ENCODE measurements at regions not wholly inside any gene's neighbourhood (a gene's known extent, or its start where the extent isn't known, plus 50 kb on each side); places are given as distances from the start of the nearest gene placed in this dataset.
"Not testable (repeated sequence)": the region's sequence is repeated elsewhere in the genome, so short reads cannot be mapped to it uniquely, and the experiment has no call there.

- ATAC-seq (ENCODE audit: low read depth in 2 of 2) = no peak
- Mint-ChIP-seq H3K27me3 (peaks cover 4% of the 10 kb centered on the region), H3K9me3 (peaks cover 0 to 19% (median 10%) of the 10 kb centered on the region in 7 donors), H3K36me3 (no peaks in the 10 kb centered on the region), H3K27ac (no peak overlapping the region), H3K4me3 (no peak overlapping the region), H3K4me1 (no peaks in the 10 kb centered on the region)
- Histone ChIP-seq H3K4me1 (ENCODE audit: control insufficient read depth, insufficient read depth, low read length, poor library complexity, severe bottlenecking) (no peaks in the 10 kb centered on the region), H3K36me3 (ENCODE audit: control insufficient read depth, insufficient read depth, low read length) (no peaks in the 10 kb centered on the region), H3K27ac (ENCODE audit: insufficient read depth, low read length, poor library complexity, severe bottlenecking) (no peak overlapping the region), H3K27me3 (ENCODE audit: control insufficient read depth, insufficient read depth, low read length) (peaks cover 1% of the 10 kb centered on the region), H3K4me3 (ENCODE audit: low read depth, low read length) (no peak overlapping the region), H3K9me3 (ENCODE audit: control insufficient read depth in 2 of 2, low read length in 2 of 2) (peaks cover 7 to 8% of the 10 kb centered on the region in 2 experiments)
- DNase-seq = no peak
Observed at GRCh38 chr16:17914168-17914567, 422.4 kb downstream of the NPIPA8 start.

GRCh38 chr16:17911578-17911977 lies 425.0 kb downstream of the NPIPA8 start:
- not testable (repeated sequence) for H3K4me3 ChIP-seq (ENCODE audit: low read depth, low read length); H3K36me3 ChIP-seq (ENCODE audit: control insufficient read depth, insufficient read depth, low read length); H3K4me3 Mint-ChIP-seq; H3K27ac ChIP-seq (ENCODE audit: insufficient read depth, low read length, poor library complexity, severe bottlenecking); ATAC-seq (ENCODE audit: low read depth in 2 of 2); H3K27me3 Mint-ChIP-seq; H3K4me1 ChIP-seq (ENCODE audit: control insufficient read depth, insufficient read depth, low read length, poor library complexity, severe bottlenecking); H3K9me3 ChIP-seq (ENCODE audit: control insufficient read depth in 2 of 2, low read length in 2 of 2); H3K4me1 Mint-ChIP-seq; H3K27ac Mint-ChIP-seq; H3K27me3 ChIP-seq (ENCODE audit: control insufficient read depth, insufficient read depth, low read length); H3K36me3 Mint-ChIP-seq; DNase-seq
- peaks cover 0 to 24% (median 11%) of the 10 kb centered on the region in 7 donors for H3K9me3 Mint-ChIP-seq

- not testable (repeated sequence) for H3K4me1 ChIP-seq (ENCODE audit: control insufficient read depth, insufficient read depth, low read length, poor library complexity, severe bottlenecking); DNase-seq; H3K4me3 ChIP-seq (ENCODE audit: low read depth, low read length); H3K27ac Mint-ChIP-seq; H3K27ac ChIP-seq (ENCODE audit: insufficient read depth, low read length, poor library complexity, severe bottlenecking); ATAC-seq (ENCODE audit: low read depth in 2 of 2); H3K27me3 ChIP-seq (ENCODE audit: control insufficient read depth, insufficient read depth, low read length); H3K27me3 Mint-ChIP-seq; H3K4me3 Mint-ChIP-seq; H3K36me3 Mint-ChIP-seq; H3K4me1 Mint-ChIP-seq; H3K36me3 ChIP-seq (ENCODE audit: control insufficient read depth, insufficient read depth, low read length); H3K9me3 ChIP-seq (ENCODE audit: control insufficient read depth in 2 of 2, low read length in 2 of 2)
- peaks cover 0 to 11% (median 8%) of the 10 kb centered on the region in 7 donors for H3K9me3 Mint-ChIP-seq
Observed at GRCh38 chr16:17906626-17907025, 429.9 kb downstream of the NPIPA8 start.

GRCh38 chr16:17901309-17901708 lies 430.5 kb upstream of the XYLT1 start:
- Mint-ChIP-seq H3K4me1 (no peaks in the 10 kb centered on the region), H3K4me3 (no peak overlapping the region), H3K9me3 (peaks cover 0 to 9% (median 4%) of the 10 kb centered on the region in 7 donors), H3K36me3 (no peaks in the 10 kb centered on the region), H3K27ac (no peak overlapping the region), H3K27me3 (no peaks in the 10 kb centered on the region)
- Histone ChIP-seq H3K4me3 (ENCODE audit: low read depth, low read length) (no peak overlapping the region), H3K36me3 (ENCODE audit: control insufficient read depth, insufficient read depth, low read length) (no peaks in the 10 kb centered on the region), H3K4me1 (ENCODE audit: control insufficient read depth, insufficient read depth, low read length, poor library complexity, severe bottlenecking) (no peaks in the 10 kb centered on the region), H3K9me3 (ENCODE audit: control insufficient read depth in 2 of 2, low read length in 2 of 2) (peaks cover 0 to 3% of the 10 kb centered on the region in 2 experiments), H3K27me3 (ENCODE audit: control insufficient read depth, insufficient read depth, low read length) (no peaks in the 10 kb centered on the region), H3K27ac (ENCODE audit: insufficient read depth, low read length, poor library complexity, severe bottlenecking) (no peak overlapping the region)
- DNase-seq (no peak), ATAC-seq (ENCODE audit: low read depth in 2 of 2) (no peak)

GRCh38 chr16:17899141-17899540 lies 428.4 kb upstream of the XYLT1 start:
- no peak overlapping the region for H3K4me3 ChIP-seq (ENCODE audit: low read depth, low read length)
- no peak overlapping the region for H3K4me3 Mint-ChIP-seq
- H3K4me1 ChIP-seq (ENCODE audit: control insufficient read depth, insufficient read depth, low read length, poor library complexity, severe bottlenecking) = no peaks in the 10 kb centered on the region
- DNase-seq = no peak
- H3K4me1 Mint-ChIP-seq = no peaks in the 10 kb centered on the region
- no peaks in the 10 kb centered on the region for H3K27me3 Mint-ChIP-seq
- H3K36me3 ChIP-seq (ENCODE audit: control insufficient read depth, insufficient read depth, low read length) = no peaks in the 10 kb centered on the region
- H3K27me3 ChIP-seq (ENCODE audit: control insufficient read depth, insufficient read depth, low read length) = no peaks in the 10 kb centered on the region
- no peak overlapping the region for H3K27ac ChIP-seq (ENCODE audit: insufficient read depth, low read length, poor library complexity, severe bottlenecking)
- H3K27ac Mint-ChIP-seq = no peak overlapping the region
- peaks cover 0 to 9% (median 0%) of the 10 kb centered on the region in 7 donors for H3K9me3 Mint-ChIP-seq
- no peak for ATAC-seq (ENCODE audit: low read depth in 2 of 2)
- no peaks in the 10 kb centered on the region for H3K36me3 Mint-ChIP-seq
- H3K9me3 ChIP-seq (ENCODE audit: control insufficient read depth in 2 of 2, low read length in 2 of 2) = no peaks in the 10 kb centered on the region

GRCh38 chr16:17887963-17888362 lies 417.2 kb upstream of the XYLT1 start:
- Histone ChIP-seq H3K4me3 (ENCODE audit: low read depth, low read length) (no peak overlapping the region), H3K27ac (ENCODE audit: insufficient read depth, low read length, poor library complexity, severe bottlenecking) (no peak overlapping the region), H3K4me1 (ENCODE audit: control insufficient read depth, insufficient read depth, low read length, poor library complexity, severe bottlenecking) (no peaks in the 10 kb centered on the region), H3K27me3 (ENCODE audit: control insufficient read depth, insufficient read depth, low read length) (no peaks in the 10 kb centered on the region), H3K9me3 (ENCODE audit: control insufficient read depth in 2 of 2, low read length in 2 of 2) (no peaks in the 10 kb centered on the region), H3K36me3 (ENCODE audit: control insufficient read depth, insufficient read depth, low read length) (no peaks in the 10 kb centered on the region)
- DNase-seq (no peak), ATAC-seq (ENCODE audit: low read depth in 2 of 2) (no peak)
- H3K36me3 Mint-ChIP-seq = no peaks in the 10 kb centered on the region
- no peaks in the 10 kb centered on the region for H3K27me3 Mint-ChIP-seq
- no peak overlapping the region for H3K27ac Mint-ChIP-seq
- peaks cover 0 to 2% (median 0%) of the 10 kb centered on the region in 7 donors for H3K9me3 Mint-ChIP-seq
- H3K4me3 Mint-ChIP-seq = no peak overlapping the region
- peaks cover 0 to 5% (median 0%) of the 10 kb centered on the region in 4 donors for H3K4me1 Mint-ChIP-seq

GRCh38 chr16:17885659-17886207 lies 415.0 kb upstream of the XYLT1 start:
- Histone ChIP-seq H3K27me3 (ENCODE audit: control insufficient read depth, insufficient read depth, low read length) (no peaks in the 10 kb centered on the region), H3K27ac (ENCODE audit: insufficient read depth, low read length, poor library complexity, severe bottlenecking) (no peak overlapping the region), H3K4me1 (ENCODE audit: control insufficient read depth, insufficient read depth, low read length, poor library complexity, severe bottlenecking) (no peaks in the 10 kb centered on the region), H3K4me3 (ENCODE audit: low read depth, low read length) (no peak overlapping the region), H3K9me3 (ENCODE audit: control insufficient read depth in 2 of 2, low read length in 2 of 2) (no peaks in the 10 kb centered on the region), H3K36me3 (ENCODE audit: control insufficient read depth, insufficient read depth, low read length) (no peaks in the 10 kb centered on the region)
- peaks cover 0 to 2% (median 0%) of the 10 kb centered on the region in 7 donors for H3K9me3 Mint-ChIP-seq
- H3K27ac Mint-ChIP-seq = peak overlapping the region in 1 of 3 donors; percentile 5
- no peak overlapping the region for H3K4me3 Mint-ChIP-seq
- H3K36me3 Mint-ChIP-seq = no peaks in the 10 kb centered on the region
- peaks cover 0 to 5% (median 0%) of the 10 kb centered on the region in 4 donors for H3K4me1 Mint-ChIP-seq
- DNase-seq (no peak), ATAC-seq (ENCODE audit: low read depth in 2 of 2) (no peak)
- H3K27me3 Mint-ChIP-seq = no peaks in the 10 kb centered on the region

GRCh38 chr16:17877821-17878360 lies 407.1 kb upstream of the XYLT1 start:
- H3K9me3 ChIP-seq (ENCODE audit: control insufficient read depth in 2 of 2, low read length in 2 of 2) = no peaks in the 10 kb centered on the region
- H3K36me3 ChIP-seq (ENCODE audit: control insufficient read depth, insufficient read depth, low read length) = no peaks in the 10 kb centered on the region
- ATAC-seq (ENCODE audit: low read depth in 2 of 2) (no peak), DNase-seq (no peak)
- no peak overlapping the region for H3K4me3 ChIP-seq (ENCODE audit: low read depth, low read length)
- no peaks in the 10 kb centered on the region for H3K27me3 ChIP-seq (ENCODE audit: control insufficient read depth, insufficient read depth, low read length)
- Mint-ChIP-seq H3K27me3 (no peaks in the 10 kb centered on the region), H3K9me3 (peaks cover 0 to 2% (median 0%) of the 10 kb centered on the region in 7 donors), H3K36me3 (no peaks in the 10 kb centered on the region), H3K27ac (no peak overlapping the region), H3K4me1 (no peaks in the 10 kb centered on the region), H3K4me3 (no peak overlapping the region)
- H3K4me1 ChIP-seq (ENCODE audit: control insufficient read depth, insufficient read depth, low read length, poor library complexity, severe bottlenecking) = no peaks in the 10 kb centered on the region
- no peak overlapping the region for H3K27ac ChIP-seq (ENCODE audit: insufficient read depth, low read length, poor library complexity, severe bottlenecking)
